HG02642 (cell line): ENCODE measurements at regions not wholly inside any gene's neighbourhood (a gene's known extent, or its start where the extent isn't known, plus 50 kb on each side); places are given as distances from the start of the nearest gene placed in this dataset.
"Not testable (repeated sequence)": the region's sequence is repeated elsewhere in the genome, so short reads cannot be mapped to it uniquely, and the experiment has no call there.

Experiments
- ATAC-seq: cut with Tn5 transposase; IDR thresholded peaks from one replicate; pipeline ENCODE4 v1.9.1; 2021; ENCODE audit warnings: mild to moderate bottlenecking; ENCODE audit not compliant: unreplicated experiment, poor library complexity

DNA sequence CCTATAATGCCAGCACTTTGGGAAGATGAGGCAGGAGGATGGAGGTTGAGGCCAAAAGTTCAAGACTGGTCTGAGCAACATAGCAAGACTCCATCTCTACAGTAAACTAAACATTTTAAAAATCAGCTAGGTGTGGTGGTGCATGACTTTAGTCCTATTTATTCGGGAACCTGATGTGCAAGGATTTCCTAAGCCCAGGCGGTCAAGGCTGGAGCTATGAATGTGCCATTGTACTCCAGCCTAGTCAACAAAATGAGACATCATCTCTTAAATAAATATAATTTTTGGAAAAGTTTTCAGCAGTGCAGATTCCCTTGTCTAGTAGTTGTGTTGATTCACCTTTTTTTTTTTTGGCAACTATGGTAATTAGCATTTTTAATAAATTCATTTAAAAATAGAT is 928.7 kb upstream of the PRKX start:
- ATAC-seq, result no peak

- ATAC-seq, result no peak
Measured at GRCh38 chrX:4638036-4638435, 924.6 kb upstream of the PRKX start.

GRCh38 chrX:4627414-4627813 is 914.0 kb upstream of the PRKX start:
- ATAC-seq, result no peak

GRCh38 chrX:4622486-4623167 is 909.2 kb upstream of the PRKX start:
- ATAC-seq, result no peak

GRCh38 chrX:4613651-4614050 is 900.2 kb upstream of the PRKX start:
- ATAC-seq, result not testable (repeated sequence)

DNA sequence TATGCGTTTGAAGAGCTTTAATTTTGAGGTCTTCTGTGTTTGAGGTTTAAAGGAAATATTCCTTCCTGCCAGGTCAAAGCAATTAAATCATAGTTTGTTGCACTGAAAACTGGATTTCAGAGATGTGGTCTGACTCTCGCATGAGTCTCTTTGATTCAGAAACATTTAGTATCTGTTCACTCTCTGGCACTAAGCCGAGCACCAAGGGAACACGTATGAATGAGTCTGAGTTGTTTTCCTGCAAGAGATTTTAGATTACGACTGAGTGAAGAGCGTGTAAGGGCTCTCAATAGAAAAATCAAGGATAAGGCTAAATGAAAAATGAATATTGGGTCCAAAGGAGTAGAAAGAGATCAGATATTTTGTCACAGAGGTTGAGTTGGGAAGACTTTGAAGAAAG is 875.4 kb upstream of the PRKX start:
- ATAC-seq, result no peak

GRCh38 chrX:4588466-4588865 is 875.0 kb upstream of the PRKX start:
- ATAC-seq, result no peak

GRCh38 chrX:4588056-4588455 is 874.6 kb upstream of the PRKX start:
- ATAC-seq, result no peak

DNA sequence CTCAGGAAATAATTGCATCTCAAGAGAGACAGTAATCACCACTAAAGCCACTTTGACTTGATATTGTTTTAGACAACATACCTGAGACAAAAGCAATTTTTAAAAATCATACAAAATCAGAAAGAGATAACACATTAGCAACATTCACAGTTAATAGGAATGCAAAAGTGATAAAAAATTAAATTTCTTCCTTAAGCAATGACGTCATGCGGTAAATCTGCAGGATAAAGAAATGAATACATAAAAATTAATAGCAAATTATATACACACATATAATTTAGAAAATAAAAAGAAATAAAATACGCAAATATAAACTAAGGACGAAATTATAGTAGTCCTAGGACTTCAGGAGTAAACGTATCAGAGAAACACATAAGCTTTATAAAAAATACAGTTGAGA is 866.5 kb upstream of the PRKX start:
- no peak for ATAC-seq

- no peak for ATAC-seq
Measured at GRCh38 chrX:4579480-4579879, 866.0 kb upstream of the PRKX start.

- ATAC-seq, result no peak
Measured at GRCh38 chrX:4572691-4573090, 859.2 kb upstream of the PRKX start.

GRCh38 chrX:4570151-4570550 is 856.7 kb upstream of the PRKX start:
- no peak for ATAC-seq

- ATAC-seq, result no peak
Measured at GRCh38 chrX:4560192-4560591, 846.7 kb upstream of the PRKX start.

DNA sequence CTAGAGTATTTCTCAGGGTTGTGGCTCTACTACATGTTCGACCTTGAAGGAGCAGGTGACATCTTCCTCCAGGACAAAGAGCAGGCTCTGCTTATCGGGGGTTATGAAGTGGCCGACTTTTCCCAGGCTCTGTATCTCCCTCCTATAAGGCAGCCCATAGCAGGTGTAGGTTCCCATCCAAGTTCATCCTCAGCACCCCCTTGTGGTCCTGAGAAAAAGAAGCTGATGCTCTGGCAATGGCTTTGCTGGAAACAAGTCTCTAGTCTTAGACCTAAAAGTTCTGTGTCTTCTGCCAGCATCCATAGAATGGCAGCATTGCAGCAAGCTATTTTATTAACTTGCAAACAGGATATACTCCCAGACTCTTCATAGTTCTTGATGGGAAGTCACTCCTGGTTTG is 836.6 kb upstream of the PRKX start:
- ATAC-seq, result no peak

DNA sequence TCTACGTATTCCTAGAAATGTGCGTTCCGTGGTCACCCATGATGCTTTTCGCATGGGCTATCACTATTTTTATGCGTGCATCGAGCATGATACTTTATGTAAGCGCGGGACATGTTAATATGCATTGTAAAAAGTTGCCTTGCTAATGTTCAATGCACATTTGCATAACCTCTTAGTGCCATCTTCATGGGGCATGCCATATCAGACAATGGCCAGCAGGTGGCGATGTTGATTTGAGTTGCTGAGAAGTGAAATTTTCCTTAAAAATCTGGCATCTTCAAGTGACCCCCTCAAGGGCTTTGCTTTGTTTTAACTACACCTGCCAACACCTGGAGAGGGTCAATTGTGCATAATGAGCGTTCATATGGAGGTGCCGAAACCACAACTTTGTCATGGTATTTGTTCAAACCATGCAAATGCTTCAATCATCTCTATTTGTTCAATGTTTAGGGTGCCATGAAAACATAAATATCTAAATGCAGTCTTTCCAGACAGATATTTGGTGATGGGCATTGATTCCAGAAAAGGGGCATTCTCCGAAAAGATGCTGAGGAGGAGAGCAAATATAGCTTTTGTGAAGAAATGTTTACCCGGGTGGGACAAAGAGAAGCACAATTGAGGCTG is 833.9 kb upstream of the PRKX start:
- peak; percentile 61 for ATAC-seq

- not testable (repeated sequence) for ATAC-seq
Measured at GRCh38 chrX:4546178-4546577, 832.7 kb upstream of the PRKX start.

GRCh38 chrX:4528247-4528646 is 814.8 kb upstream of the PRKX start:
- ATAC-seq, result no peak

GRCh38 chrX:4485912-4486311 is 772.5 kb upstream of the PRKX start:
- no peak for ATAC-seq

DNA sequence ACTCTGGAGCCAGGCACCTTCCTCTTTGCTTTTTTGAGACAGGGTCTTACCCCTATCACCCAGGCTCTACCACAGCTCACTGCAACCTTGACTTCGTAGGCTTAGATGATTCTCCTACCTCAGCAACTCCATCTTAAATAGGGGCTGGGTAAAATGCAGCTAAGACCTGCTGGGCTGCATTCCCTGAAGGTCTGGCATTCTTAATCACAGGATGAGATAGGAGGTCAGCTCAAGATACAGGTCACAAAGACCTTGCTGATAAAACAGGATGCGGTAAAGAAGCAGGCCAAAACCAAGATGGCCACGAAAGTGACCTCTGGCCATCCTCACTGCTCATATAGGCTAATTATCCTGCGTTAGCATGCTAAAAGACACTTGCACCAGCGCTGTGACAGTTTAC is 770.8 kb upstream of the PRKX start:
- no peak for ATAC-seq

- no peak for ATAC-seq
Measured at GRCh38 chrX:4451591-4451990, 738.1 kb upstream of the PRKX start.

DNA sequence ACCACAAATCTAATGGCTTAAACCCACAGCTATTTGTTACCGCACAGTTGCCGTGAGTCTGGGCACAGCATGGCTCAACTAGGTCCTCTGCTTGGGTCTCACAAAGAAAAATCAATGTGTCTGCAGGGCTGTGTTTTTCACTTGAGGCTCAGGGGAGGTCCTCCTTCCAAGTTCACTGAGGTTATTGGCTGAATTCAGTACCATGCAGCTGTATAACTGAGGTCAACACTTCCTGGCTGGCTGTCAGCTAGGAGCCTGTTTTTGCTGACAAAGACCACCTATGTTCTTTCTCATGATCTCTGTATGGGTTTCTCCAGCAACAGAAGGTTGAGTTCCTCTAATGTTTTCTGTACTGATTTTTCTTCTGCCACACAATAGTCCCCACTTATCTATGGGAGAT is 736.7 kb upstream of the PRKX start:
- ATAC-seq, result no peak

DNA sequence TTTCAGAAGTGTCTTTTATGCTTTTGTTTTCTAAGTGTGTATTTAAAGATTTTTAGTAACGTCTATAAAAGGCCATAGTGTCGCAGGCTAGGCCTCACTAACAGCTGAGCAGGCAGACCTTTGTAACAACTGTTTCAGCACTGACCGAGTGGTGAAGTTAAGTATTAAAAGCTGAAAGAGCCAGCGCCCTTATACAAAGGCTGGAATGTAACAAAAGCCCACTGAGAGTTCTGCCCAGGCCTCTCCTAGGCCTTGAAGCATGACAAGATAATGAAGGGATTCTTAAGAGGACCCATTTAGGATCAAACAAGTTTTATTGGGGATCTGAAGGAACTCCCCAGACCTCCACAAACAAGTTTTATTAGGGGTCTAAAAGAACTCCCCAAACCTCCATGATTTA is 722.5 kb upstream of the PRKX start:
- ATAC-seq, result no peak
